ENCODE measurements at regions not wholly inside any gene's neighbourhood (a gene's known extent, or its start where the extent isn't known, plus 50 kb on each side); places are given as distances from the start of the nearest gene placed in this dataset.
"Not testable (repeated sequence)": the region's sequence is repeated elsewhere in the genome, so short reads cannot be mapped to it uniquely, and the experiment has no call there.

DNA sequence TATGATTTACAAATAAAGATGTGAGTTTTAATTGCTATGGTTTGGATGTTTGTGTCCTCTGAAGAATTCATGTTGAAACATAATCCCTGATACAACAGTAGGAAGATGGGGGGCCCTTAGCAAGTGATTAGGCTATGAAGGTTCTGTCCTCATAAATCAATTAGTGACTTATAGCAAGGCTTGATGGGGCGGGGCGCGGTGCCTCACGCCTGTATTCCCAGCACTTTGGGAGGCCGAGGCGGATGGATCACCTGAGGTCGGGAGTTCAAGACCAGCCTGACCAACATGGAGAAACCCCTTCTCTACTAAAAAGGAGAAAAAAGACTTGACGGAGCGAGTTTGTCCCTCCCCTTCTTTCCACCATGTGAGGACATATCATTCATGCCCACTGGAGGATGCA lies 2486.5 kb upstream of the PCDH20 start:
- no peak for DNase-seq
- in situ Hi-C loops (cut with MboI; ENCODE audit: low pct_unique_long_range_greater_than_20kb, low sequenced_read_pairs): no loop called here

DNA sequence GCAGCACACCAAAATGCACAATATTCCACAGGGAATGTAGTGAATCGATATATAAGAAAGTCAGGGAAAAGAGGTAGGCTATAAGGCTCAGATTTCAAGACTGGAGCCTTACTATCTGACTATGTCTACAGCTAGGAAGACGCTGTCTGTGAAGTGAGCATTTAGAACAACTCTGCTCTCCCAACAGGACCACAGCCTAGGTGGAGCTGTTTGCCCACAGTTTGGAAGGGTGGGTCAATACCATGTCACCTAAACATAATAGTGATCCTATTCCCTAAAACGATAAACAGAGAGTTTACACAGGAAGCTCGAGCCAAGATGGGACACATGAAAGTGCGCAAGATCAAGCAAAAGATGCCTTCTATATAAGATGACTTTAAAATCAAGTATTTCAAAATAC lies 2486.0 kb upstream of the PCDH20 start:
- in situ Hi-C loops (cut with MboI; ENCODE audit: low pct_unique_long_range_greater_than_20kb, low sequenced_read_pairs): no loop called here
- no peak for DNase-seq

- in situ Hi-C loops (cut with MboI; ENCODE audit: low pct_unique_long_range_greater_than_20kb, low sequenced_read_pairs): no loop called here
- no peak for DNase-seq
Measured at GRCh38 chr13:63900406-63900805, 2484.8 kb upstream of the PCDH20 start.

- in situ Hi-C loops (cut with MboI; ENCODE audit: low pct_unique_long_range_greater_than_20kb, low sequenced_read_pairs): no loop called here
- no peak for DNase-seq
Measured at GRCh38 chr13:63896321-63896720, 2480.7 kb upstream of the PCDH20 start.

- no peak for DNase-seq
- in situ Hi-C loops (cut with MboI; ENCODE audit: low pct_unique_long_range_greater_than_20kb, low sequenced_read_pairs): no loop called here
Measured at GRCh38 chr13:63882052-63882451, 2466.4 kb upstream of the PCDH20 start.

- DNase-seq: no peak
- in situ Hi-C loops (cut with MboI; ENCODE audit: low pct_unique_long_range_greater_than_20kb, low sequenced_read_pairs): no loop called here
Measured at GRCh38 chr13:63880705-63881104, 2465.1 kb upstream of the PCDH20 start.

- in situ Hi-C loops (cut with MboI; ENCODE audit: low pct_unique_long_range_greater_than_20kb, low sequenced_read_pairs): no loop called here
- no peak for DNase-seq
Measured at GRCh38 chr13:63873936-63874335, 2458.3 kb upstream of the PCDH20 start.

DNA sequence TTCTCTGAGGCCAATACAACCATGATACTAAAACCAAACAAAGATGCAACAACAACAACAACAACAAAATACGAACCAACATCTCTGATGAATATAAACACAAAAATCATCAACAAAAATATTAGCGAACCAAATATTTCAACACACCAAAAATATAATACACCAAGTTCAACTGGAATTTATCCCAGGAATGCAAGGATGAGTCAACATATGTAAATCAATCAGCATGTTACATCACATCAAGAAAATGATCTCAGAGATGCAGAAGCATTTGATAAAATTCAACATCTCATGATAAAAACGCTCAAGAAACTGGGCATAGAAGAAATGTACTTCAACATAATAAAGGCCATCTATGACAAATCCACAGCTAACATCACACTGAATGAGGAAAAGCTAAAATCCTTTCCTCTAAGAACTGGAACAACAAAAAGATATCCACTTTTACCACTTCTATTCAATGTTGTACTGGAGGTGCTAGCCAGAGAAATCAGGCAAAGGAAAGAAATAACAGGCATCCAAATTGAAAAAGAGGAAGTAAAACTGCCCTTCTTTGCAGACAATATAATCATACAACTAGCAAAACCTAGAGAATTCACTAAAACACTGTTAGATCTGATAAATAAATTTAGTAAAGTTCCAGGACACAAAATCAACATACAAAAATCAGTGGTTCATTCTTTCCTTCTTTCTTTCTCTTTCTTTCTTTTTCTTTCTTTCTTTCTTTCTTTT lies 2448.7 kb upstream of the PCDH20 start:
- DNase-seq: peak; percentile 26
- in situ Hi-C loops (cut with MboI; ENCODE audit: low pct_unique_long_range_greater_than_20kb, low sequenced_read_pairs): no loop called here

DNA sequence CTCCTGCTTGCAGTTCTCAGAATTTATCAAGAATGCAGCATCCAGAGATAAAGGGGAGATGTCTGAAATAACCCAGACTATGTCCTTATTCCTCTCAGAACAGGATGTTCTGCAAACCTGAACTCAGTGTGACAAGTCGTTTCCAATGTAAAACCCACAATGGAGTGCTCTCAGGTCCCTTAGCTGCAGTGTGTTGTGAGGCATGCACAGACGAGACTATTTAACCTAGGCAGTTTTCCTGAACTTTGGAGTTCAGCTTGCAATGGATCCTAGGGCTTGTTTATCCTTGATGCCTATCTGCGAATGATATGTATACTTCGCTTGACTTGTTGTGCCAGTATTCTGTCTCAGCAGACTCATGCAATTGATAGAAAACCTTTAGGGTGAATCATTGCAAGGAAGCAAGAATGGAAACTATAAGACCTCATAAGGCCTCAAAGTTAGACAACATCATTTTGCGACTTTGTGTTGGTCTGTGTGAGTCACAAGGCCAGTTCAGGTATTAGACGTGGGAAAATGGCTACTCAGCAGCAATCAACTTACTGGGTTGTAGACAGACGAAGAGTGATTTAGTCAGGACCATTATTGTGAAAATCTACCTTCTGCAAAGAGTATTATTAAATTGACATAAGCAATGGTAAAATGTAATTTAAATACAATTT lies 2439.9 kb upstream of the PCDH20 start:
- in situ Hi-C loops (cut with MboI; ENCODE audit: low pct_unique_long_range_greater_than_20kb, low sequenced_read_pairs): no loop called here
- no peak for DNase-seq

- no peak for DNase-seq
- in situ Hi-C loops (cut with MboI; ENCODE audit: low pct_unique_long_range_greater_than_20kb, low sequenced_read_pairs): no loop called here
Measured at GRCh38 chr13:63853816-63854215, 2438.2 kb upstream of the PCDH20 start.

DNA sequence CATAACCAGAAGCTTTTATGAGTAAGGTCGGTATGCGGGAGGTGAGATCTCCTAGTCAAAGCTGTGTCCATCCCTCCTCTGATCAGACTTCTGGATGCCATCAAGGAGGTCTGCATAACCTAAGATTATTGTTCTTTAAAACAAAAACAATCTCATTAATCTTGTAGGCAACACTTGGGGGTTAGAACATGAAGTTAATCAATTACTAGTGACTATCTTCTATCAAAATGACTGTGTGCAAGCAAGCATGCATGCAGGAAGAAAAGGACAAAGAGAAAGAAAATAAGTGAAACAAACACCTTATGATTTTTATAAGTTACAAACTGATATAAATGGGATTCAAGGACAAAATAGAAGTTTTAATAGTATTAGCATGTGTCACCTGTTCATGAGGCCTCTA lies 2435.9 kb upstream of the PCDH20 start:
- in situ Hi-C loops (cut with MboI; ENCODE audit: low pct_unique_long_range_greater_than_20kb, low sequenced_read_pairs): no loop called here
- DNase-seq: no peak

- in situ Hi-C loops (cut with MboI; ENCODE audit: low pct_unique_long_range_greater_than_20kb, low sequenced_read_pairs): no loop called here
- no peak for DNase-seq
Measured at GRCh38 chr13:63843766-63844699, 2428.4 kb upstream of the PCDH20 start.

GRCh38 chr13:63842102-63842501 lies 2426.5 kb upstream of the PCDH20 start:
- DNase-seq: no peak
- in situ Hi-C loops (cut with MboI; ENCODE audit: low pct_unique_long_range_greater_than_20kb, low sequenced_read_pairs): no loop called here

- in situ Hi-C loops (cut with MboI; ENCODE audit: low pct_unique_long_range_greater_than_20kb, low sequenced_read_pairs): no loop called here
- DNase-seq: no peak
Measured at GRCh38 chr13:63840551-63841421, 2425.1 kb upstream of the PCDH20 start.

DNA sequence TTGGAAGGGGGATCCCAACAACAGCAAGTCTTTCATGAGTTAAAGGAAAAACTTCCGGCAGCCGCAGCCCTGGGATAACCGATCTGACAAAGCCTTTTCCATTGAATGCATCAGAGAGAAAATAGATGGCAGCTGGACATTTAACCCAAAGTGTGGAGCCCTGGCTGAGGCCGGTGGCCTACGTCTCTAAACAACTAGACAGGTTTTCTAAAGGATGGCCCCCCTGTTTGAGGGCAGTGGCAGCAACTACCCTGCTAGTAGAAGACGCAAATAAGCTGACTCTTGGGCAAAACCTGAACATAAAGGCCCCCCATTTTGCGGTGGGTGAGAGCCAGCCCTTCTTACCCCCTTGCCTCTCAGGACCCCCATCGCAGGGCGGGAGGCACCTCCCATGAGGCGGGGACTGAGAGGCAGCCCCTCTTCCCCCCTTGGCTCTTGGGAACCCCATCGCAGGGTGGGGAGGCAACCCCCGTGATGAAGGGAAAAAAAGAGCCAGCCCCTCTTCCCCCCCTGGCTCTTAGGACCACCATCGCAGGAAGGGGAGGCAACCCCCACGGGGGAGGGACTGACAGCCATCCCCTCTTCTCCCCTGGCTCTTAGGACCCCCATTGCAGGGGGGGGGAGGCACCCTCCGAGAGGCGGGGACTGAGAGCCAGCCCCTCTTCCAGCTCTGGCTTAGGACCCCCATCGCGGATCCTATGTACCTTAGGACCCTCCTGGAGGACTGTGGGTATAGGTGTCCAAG lies 2422.9 kb upstream of the PCDH20 start:
- in situ Hi-C loops (cut with MboI; ENCODE audit: low pct_unique_long_range_greater_than_20kb, low sequenced_read_pairs): no loop called here
- DNase-seq: no peak

- in situ Hi-C loops (cut with MboI; ENCODE audit: low pct_unique_long_range_greater_than_20kb, low sequenced_read_pairs); DNase-seq: not testable (repeated sequence)
Measured at GRCh38 chr13:63837701-63838100, 2422.1 kb upstream of the PCDH20 start.

DNA sequence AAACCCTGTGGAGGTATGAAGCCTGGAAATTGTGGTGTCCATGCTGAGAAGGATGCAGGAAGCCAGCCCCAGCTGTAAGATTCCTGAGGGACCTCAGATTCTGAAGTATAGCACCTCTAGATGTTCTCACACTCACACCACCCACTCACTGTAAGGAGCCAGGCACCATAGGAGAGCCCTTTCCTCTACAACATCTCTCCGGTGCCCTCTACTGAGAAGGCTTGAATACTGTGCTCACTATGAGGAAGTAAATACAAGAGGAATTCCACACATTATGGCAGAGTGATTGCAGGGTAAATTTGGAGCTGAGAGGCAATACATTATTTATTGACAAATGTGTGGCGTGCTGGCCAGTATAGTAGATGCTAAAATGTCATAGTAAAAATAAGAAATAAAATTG lies 2414.0 kb upstream of the PCDH20 start:
- in situ Hi-C loops (cut with MboI; ENCODE audit: low pct_unique_long_range_greater_than_20kb, low sequenced_read_pairs); DNase-seq: not testable (repeated sequence)

DNA sequence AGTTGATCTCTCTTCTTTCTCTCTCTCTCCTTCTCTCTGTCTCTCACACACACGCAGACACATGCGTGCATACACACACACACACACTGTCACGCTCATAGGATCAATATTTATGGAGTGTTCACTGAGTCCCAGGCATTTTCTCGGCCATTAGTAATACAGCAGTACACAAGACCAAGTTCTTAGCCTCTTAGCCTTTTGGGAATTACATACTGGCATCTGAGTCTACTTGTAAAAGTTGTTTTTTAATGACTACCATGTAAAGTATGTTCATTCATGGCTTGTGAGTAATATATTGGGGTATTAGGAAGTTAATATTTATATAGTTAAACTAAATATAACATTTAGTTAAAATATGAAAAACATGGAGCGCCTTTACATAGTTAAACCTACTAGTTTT lies 2406.1 kb upstream of the PCDH20 start:
- in situ Hi-C loops (cut with MboI; ENCODE audit: low pct_unique_long_range_greater_than_20kb, low sequenced_read_pairs); DNase-seq: not testable (repeated sequence)

Data from KBM-7 (cell line).